IMR-90 (cell line): ENCODE measurements at regions not wholly inside any gene's neighbourhood (a gene's known extent, or its start where the extent isn't known, plus 50 kb on each side); places are given as distances from the start of the nearest gene placed in this dataset.

Experiments
- BHLHE40 ChIP-seq: fragments of 150-350 bp; IDR thresholded peaks from 2 replicates; pipeline ENCODE4 v1.6.1; 2016; ENCODE audit warnings: mild to moderate bottlenecking, low read depth, low read length
- CEBPB ChIP-seq: IDR thresholded peaks from 2 replicates; pipeline ENCODE4 v1.6.1; 2012; ENCODE audit warnings: low read depth, low read length, improper control_type of control experiment
- MAFK ChIP-seq: IDR thresholded peaks from 2 replicates; pipeline ENCODE4 v1.6.1; 2012; ENCODE audit warnings: low read depth, low read length, improper control_type of control experiment
- MAZ ChIP-seq: IDR thresholded peaks from 2 replicates; pipeline ENCODE4 v1.6.1; 2012; ENCODE audit warnings: low read depth, mild to moderate bottlenecking, low read length, improper control_type of control experiment, moderate library complexity, borderline replicate concordance
- MXI1 ChIP-seq: IDR thresholded peaks from 2 replicates; pipeline ENCODE4 v1.6.1; 2012; ENCODE audit warnings: low read depth, mild to moderate bottlenecking, low read length, moderate library complexity, borderline replicate concordance
- NFE2L2 ChIP-seq: fragments of 150-350 bp; IDR thresholded peaks from 2 replicates; pipeline ENCODE4 v1.6.1; 2016; ENCODE audit warnings: low read depth, mild to moderate bottlenecking, low read length
- POLR2A ChIP-seq: IDR thresholded peaks from 2 replicates; pipeline ENCODE4 v1.6.1; 2012; ENCODE audit warnings: mild to moderate bottlenecking, low read depth, low read length
- RAD21 ChIP-seq: IDR thresholded peaks from 2 replicates; pipeline ENCODE4 v1.6.1; 2012; ENCODE audit warnings: low read length, improper control_type of control experiment
- RCOR1 ChIP-seq: IDR thresholded peaks from 2 replicates; pipeline ENCODE4 v1.6.1; 2012; ENCODE audit warnings: mild to moderate bottlenecking, low read length, improper control_type of control experiment; ENCODE audit not compliant: insufficient replicate concordance
- RFX5 ChIP-seq: IDR thresholded peaks from 2 replicates; pipeline ENCODE4 v1.8.0; 2012; ENCODE audit warnings: low read depth, mild to moderate bottlenecking, low read length, moderate library complexity
- SMC3 ChIP-seq: fragments of 150-350 bp; IDR thresholded peaks from 2 replicates; pipeline ENCODE4 v1.6.1; 2016; ENCODE audit warnings: low read depth, mild to moderate bottlenecking, antibody characterized with exemption, low read length, moderate library complexity
- TF ChIP-seq, protein P1 (sequence below): conservative IDR thresholded peaks from 2 replicates; pipeline ENCODE4 v1.5.1; 2012; ENCODE audit warnings: mild to moderate bottlenecking, low read depth, low read length, improper control_type of control experiment
- TF ChIP-seq, protein P2 (sequence below): fragments of 150-350 bp; IDR thresholded peaks from 2 replicates; pipeline ENCODE4 v1.6.1; 2017; ENCODE audit warnings: mild to moderate bottlenecking, antibody characterized with exemption, low read length, low read depth
- TF ChIP-seq, protein P3 (sequence below): fragments of 150-350 bp; IDR thresholded peaks from 2 replicates; pipeline ENCODE4 v1.6.1; 2016; ENCODE audit warnings: low read depth, mild to moderate bottlenecking, low read length, moderate library complexity, borderline replicate concordance

DNA sequence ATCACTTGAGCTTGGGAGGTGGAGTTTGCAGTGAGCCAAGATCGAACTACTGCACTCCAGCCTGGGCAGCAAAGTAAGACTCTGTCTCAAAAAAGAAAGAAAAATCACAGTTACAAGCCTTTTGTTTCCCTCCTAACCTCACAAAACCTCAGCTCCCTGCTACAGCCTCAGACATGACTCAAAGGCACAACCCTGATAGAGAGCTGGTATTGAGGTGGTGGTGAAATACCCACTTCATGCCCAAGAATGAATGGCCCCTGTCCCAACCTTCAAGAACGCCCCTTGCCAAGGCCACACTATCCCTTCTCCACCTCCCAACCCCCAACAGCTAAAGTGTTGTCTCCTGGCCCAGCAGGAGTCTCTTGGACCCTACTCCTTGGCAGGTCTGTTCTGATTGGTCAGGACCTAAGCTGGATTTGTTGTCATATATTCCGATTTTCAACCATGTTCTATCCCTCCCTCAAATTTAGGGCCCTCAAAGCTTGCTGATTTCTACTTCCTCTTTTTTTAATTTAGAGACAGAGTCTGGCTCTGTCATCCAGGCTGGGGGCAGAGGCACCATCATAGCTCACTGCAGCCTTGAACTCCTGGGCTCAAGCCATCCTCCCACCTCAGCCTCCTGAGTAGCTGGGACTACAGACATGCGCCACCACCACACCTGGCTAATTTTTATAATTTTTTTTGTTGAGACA lies 61.9 kb upstream of the BZW1 start:
- TF ChIP-seq POLR2A (no peak), RFX5 (no peak), MAZ (no peak), NFE2L2 (no peak), BHLHE40 (no peak), SMC3 (no peak), MAFK (no peak), MXI1 (no peak), RCOR1 (no peak), CEBPB (no peak), RAD21 (no peak)
- TF ChIP-seq, protein P1, sequence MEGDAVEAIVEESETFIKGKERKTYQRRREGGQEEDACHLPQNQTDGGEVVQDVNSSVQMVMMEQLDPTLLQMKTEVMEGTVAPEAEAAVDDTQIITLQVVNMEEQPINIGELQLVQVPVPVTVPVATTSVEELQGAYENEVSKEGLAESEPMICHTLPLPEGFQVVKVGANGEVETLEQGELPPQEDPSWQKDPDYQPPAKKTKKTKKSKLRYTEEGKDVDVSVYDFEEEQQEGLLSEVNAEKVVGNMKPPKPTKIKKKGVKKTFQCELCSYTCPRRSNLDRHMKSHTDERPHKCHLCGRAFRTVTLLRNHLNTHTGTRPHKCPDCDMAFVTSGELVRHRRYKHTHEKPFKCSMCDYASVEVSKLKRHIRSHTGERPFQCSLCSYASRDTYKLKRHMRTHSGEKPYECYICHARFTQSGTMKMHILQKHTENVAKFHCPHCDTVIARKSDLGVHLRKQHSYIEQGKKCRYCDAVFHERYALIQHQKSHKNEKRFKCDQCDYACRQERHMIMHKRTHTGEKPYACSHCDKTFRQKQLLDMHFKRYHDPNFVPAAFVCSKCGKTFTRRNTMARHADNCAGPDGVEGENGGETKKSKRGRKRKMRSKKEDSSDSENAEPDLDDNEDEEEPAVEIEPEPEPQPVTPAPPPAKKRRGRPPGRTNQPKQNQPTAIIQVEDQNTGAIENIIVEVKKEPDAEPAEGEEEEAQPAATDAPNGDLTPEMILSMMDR: no peak
- TF ChIP-seq, protein P2, sequence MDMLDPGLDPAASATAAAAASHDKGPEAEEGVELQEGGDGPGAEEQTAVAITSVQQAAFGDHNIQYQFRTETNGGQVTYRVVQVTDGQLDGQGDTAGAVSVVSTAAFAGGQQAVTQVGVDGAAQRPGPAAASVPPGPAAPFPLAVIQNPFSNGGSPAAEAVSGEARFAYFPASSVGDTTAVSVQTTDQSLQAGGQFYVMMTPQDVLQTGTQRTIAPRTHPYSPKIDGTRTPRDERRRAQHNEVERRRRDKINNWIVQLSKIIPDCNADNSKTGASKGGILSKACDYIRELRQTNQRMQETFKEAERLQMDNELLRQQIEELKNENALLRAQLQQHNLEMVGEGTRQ: no peak
- TF ChIP-seq, protein P3, sequence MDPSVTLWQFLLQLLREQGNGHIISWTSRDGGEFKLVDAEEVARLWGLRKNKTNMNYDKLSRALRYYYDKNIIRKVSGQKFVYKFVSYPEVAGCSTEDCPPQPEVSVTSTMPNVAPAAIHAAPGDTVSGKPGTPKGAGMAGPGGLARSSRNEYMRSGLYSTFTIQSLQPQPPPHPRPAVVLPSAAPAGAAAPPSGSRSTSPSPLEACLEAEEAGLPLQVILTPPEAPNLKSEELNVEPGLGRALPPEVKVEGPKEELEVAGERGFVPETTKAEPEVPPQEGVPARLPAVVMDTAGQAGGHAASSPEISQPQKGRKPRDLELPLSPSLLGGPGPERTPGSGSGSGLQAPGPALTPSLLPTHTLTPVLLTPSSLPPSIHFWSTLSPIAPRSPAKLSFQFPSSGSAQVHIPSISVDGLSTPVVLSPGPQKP: no peak
